Immature natural killer cell (primary cell): ENCODE measurements at regions not wholly inside any gene's neighbourhood (a gene's known extent, or its start where the extent isn't known, plus 50 kb on each side); places are given as distances from the start of the nearest gene placed in this dataset.

Experiments
- DNase-seq, 3 donors: peaks; one replicate each; pipeline ENCODE4 v3.0.0; 2022; ENCODE audit warnings: mixed read lengths in 1 of 3
- H3K27ac Mint-ChIP-seq, 6 donors: one replicate each; pipeline ENCODE4 v1.8.0; 2020; ENCODE audit warnings: mixed read lengths in 6 of 6, mild to moderate bottlenecking in 5 of 6, inconsistent platforms in 4 of 6, moderate library complexity in 3 of 6
- H3K27me3 Mint-ChIP-seq, 3 donors: one replicate each; pipeline ENCODE4 v1.8.0; 2020 to 2021; ENCODE audit warnings: low read depth in 3 of 3, mild to moderate bottlenecking in 3 of 3, mixed read lengths in 3 of 3, moderate library complexity in 3 of 3, inconsistent platforms in 1 of 3
- H3K36me3 Mint-ChIP-seq, 3 donors: one replicate each; pipeline ENCODE4 v1.8.0; 2020; ENCODE audit warnings: mixed read lengths in 3 of 3, inconsistent platforms in 2 of 3, mild to moderate bottlenecking in 2 of 3
- H3K4me1 Mint-ChIP-seq, 2 donors: one replicate each; pipeline ENCODE4 v1.8.0; 2020; ENCODE audit warnings: inconsistent platforms in 2 of 2, mild to moderate bottlenecking in 2 of 2, mixed read lengths in 2 of 2, moderate library complexity in 1 of 2
- H3K4me3 Mint-ChIP-seq, 5 donors: one replicate each; pipeline ENCODE4 v1.8.0; 2020; ENCODE audit warnings: mild to moderate bottlenecking in 5 of 5, mixed read lengths in 5 of 5, inconsistent platforms in 3 of 5, moderate library complexity in 3 of 5
- H3K9me3 Mint-ChIP-seq, 6 donors: one replicate each; pipeline ENCODE4 v1.8.0; 2020; ENCODE audit warnings: mild to moderate bottlenecking in 6 of 6, mixed read lengths in 6 of 6, inconsistent platforms in 4 of 6, moderate library complexity in 3 of 6

- Mint-ChIP-seq H3K4me3 (no peak overlapping the region), H3K4me1 (no peaks in the 10 kb centered on the region), H3K27me3 (peaks cover 0 to 4% (median 2%) of the 10 kb centered on the region in 3 donors), H3K36me3 (peaks cover 0 to 5% (median 0%) of the 10 kb centered on the region in 3 donors), H3K27ac (no peak overlapping the region), H3K9me3 (peaks cover 0 to 10% (median 2%) of the 10 kb centered on the region in 6 donors)
- DNase-seq: no peak
Measured at GRCh38 chr3:168531116-168531515, 435.4 kb upstream of the GOLIM4 start.

- Mint-ChIP-seq H3K4me3 (no peak overlapping the region), H3K36me3 (no peaks in the 10 kb centered on the region), H3K9me3 (peaks cover 0 to 11% (median 0%) of the 10 kb centered on the region in 6 donors), H3K27me3 (peaks cover 0 to 3% (median 0%) of the 10 kb centered on the region in 3 donors), H3K4me1 (no peaks in the 10 kb centered on the region), H3K27ac (no peak overlapping the region)
- DNase-seq: no peak
Measured at GRCh38 chr3:168524129-168524528, 428.4 kb upstream of the GOLIM4 start.

- Mint-ChIP-seq H3K4me1 (no peaks in the 10 kb centered on the region), H3K4me3 (no peak overlapping the region), H3K27me3 (peaks cover 0 to 2% (median 2%) of the 10 kb centered on the region in 3 donors), H3K36me3 (no peaks in the 10 kb centered on the region), H3K27ac (no peak overlapping the region), H3K9me3 (peaks cover 0 to 5% (median 0%) of the 10 kb centered on the region in 6 donors)
- no peak for DNase-seq
Measured at GRCh38 chr3:168517249-168518071, 421.7 kb upstream of the GOLIM4 start.

- H3K27ac Mint-ChIP-seq: no peak overlapping the region
- peaks cover 0 to 3% (median 0%) of the 10 kb centered on the region in 3 donors for H3K27me3 Mint-ChIP-seq
- peaks cover 0 to 4% (median 0%) of the 10 kb centered on the region in 6 donors for H3K9me3 Mint-ChIP-seq
- DNase-seq: no peak
- H3K4me1 Mint-ChIP-seq: peaks cover 0 to 3% of the 10 kb centered on the region in 2 donors
- no peaks in the 10 kb centered on the region for H3K36me3 Mint-ChIP-seq
- H3K4me3 Mint-ChIP-seq: no peak overlapping the region
Measured at GRCh38 chr3:168514252-168514651, 418.5 kb upstream of the GOLIM4 start.

GRCh38 chr3:168512802-168513201 is 417.1 kb upstream of the GOLIM4 start:
- Mint-ChIP-seq H3K27ac (no peak overlapping the region), H3K36me3 (no peaks in the 10 kb centered on the region), H3K4me3 (no peak overlapping the region), H3K4me1 (peaks cover 0 to 13% of the 10 kb centered on the region in 2 donors), H3K9me3 (peaks cover 0 to 2% (median 0%) of the 10 kb centered on the region in 6 donors), H3K27me3 (peaks cover 0 to 3% (median 0%) of the 10 kb centered on the region in 3 donors)
- no peak for DNase-seq

GRCh38 chr3:168511428-168512014 is 415.8 kb upstream of the GOLIM4 start:
- Mint-ChIP-seq H3K27ac (no peak overlapping the region), H3K4me3 (no peak overlapping the region)
- no peak for DNase-seq

GRCh38 chr3:168506589-168506988 is 410.9 kb upstream of the GOLIM4 start:
- peaks cover 0 to 13% of the 10 kb centered on the region in 2 donors for H3K4me1 Mint-ChIP-seq
- peaks cover 0 to 2% (median 0%) of the 10 kb centered on the region in 6 donors for H3K9me3 Mint-ChIP-seq
- DNase-seq: no peak
- H3K4me3 Mint-ChIP-seq: no peak overlapping the region
- peaks cover 0 to 2% (median 0%) of the 10 kb centered on the region in 3 donors for H3K27me3 Mint-ChIP-seq
- no peak overlapping the region for H3K27ac Mint-ChIP-seq
- H3K36me3 Mint-ChIP-seq: no peaks in the 10 kb centered on the region

More at GRCh38 chr3:168511428-168512014, 415.8 kb upstream of the GOLIM4 start:
- Mint-ChIP-seq H3K4me1 (peaks cover 0 to 13% of the 10 kb centered on the region in 2 donors), H3K9me3 (peaks cover 0 to 2% (median 0%) of the 10 kb centered on the region in 6 donors), H3K27me3 (peaks cover 0 to 3% (median 0%) of the 10 kb centered on the region in 3 donors), H3K36me3 (no peaks in the 10 kb centered on the region)

GRCh38 chr3:168501570-168501969 is 405.8 kb upstream of the GOLIM4 start:
- Mint-ChIP-seq H3K9me3 (peaks cover 0 to 3% (median 0%) of the 10 kb centered on the region in 6 donors), H3K27ac (no peak overlapping the region), H3K4me1 (no peaks in the 10 kb centered on the region), H3K4me3 (no peak overlapping the region), H3K36me3 (no peaks in the 10 kb centered on the region), H3K27me3 (no peaks in the 10 kb centered on the region)
- no peak for DNase-seq

GRCh38 chr3:168498194-168498593 is 402.5 kb upstream of the GOLIM4 start:
- no peak for DNase-seq
- Mint-ChIP-seq H3K4me3 (no peak overlapping the region), H3K4me1 (no peaks in the 10 kb centered on the region), H3K9me3 (peaks cover 0 to 3% (median 0%) of the 10 kb centered on the region in 6 donors), H3K36me3 (no peaks in the 10 kb centered on the region), H3K27me3 (no peaks in the 10 kb centered on the region), H3K27ac (no peak overlapping the region)

GRCh38 chr3:168497741-168498140 is 402.0 kb upstream of the GOLIM4 start:
- no peaks in the 10 kb centered on the region for H3K4me1 Mint-ChIP-seq
- no peak overlapping the region for H3K4me3 Mint-ChIP-seq
- H3K36me3 Mint-ChIP-seq: no peaks in the 10 kb centered on the region
- H3K27me3 Mint-ChIP-seq: no peaks in the 10 kb centered on the region
- no peak for DNase-seq
- H3K27ac Mint-ChIP-seq: no peak overlapping the region
- peaks cover 0 to 3% (median 0%) of the 10 kb centered on the region in 6 donors for H3K9me3 Mint-ChIP-seq

GRCh38 chr3:168497183-168497582 is 401.5 kb upstream of the GOLIM4 start:
- Mint-ChIP-seq H3K27me3 (no peaks in the 10 kb centered on the region), H3K9me3 (peaks cover 0 to 5% (median 0%) of the 10 kb centered on the region in 6 donors), H3K27ac (no peak overlapping the region), H3K4me1 (no peaks in the 10 kb centered on the region), H3K4me3 (no peak overlapping the region), H3K36me3 (no peaks in the 10 kb centered on the region)
- no peak for DNase-seq

GRCh38 chr3:168495932-168496331 is 400.2 kb upstream of the GOLIM4 start:
- DNase-seq: no peak
- no peaks in the 10 kb centered on the region for H3K36me3 Mint-ChIP-seq
- no peak overlapping the region for H3K27ac Mint-ChIP-seq

GRCh38 chr3:168495270-168495669 is 399.5 kb upstream of the GOLIM4 start:
- no peak for DNase-seq
- H3K27ac Mint-ChIP-seq: no peak overlapping the region
- H3K36me3 Mint-ChIP-seq: no peaks in the 10 kb centered on the region
- no peak overlapping the region for H3K4me3 Mint-ChIP-seq
- peaks cover 0 to 8% (median 0%) of the 10 kb centered on the region in 6 donors for H3K9me3 Mint-ChIP-seq
- no peaks in the 10 kb centered on the region for H3K27me3 Mint-ChIP-seq
- no peaks in the 10 kb centered on the region for H3K4me1 Mint-ChIP-seq

More at GRCh38 chr3:168495932-168496331, 400.2 kb upstream of the GOLIM4 start:
- H3K27me3 Mint-ChIP-seq: no peaks in the 10 kb centered on the region
- no peak overlapping the region for H3K4me3 Mint-ChIP-seq
- no peaks in the 10 kb centered on the region for H3K4me1 Mint-ChIP-seq
- H3K9me3 Mint-ChIP-seq: peaks cover 0 to 8% (median 0%) of the 10 kb centered on the region in 6 donors
